ENCODE measurements at regions not wholly inside any gene's neighbourhood (a gene's known extent, or its start where the extent isn't known, plus 50 kb on each side); places are given as distances from the start of the nearest gene placed in this dataset.

DNA sequence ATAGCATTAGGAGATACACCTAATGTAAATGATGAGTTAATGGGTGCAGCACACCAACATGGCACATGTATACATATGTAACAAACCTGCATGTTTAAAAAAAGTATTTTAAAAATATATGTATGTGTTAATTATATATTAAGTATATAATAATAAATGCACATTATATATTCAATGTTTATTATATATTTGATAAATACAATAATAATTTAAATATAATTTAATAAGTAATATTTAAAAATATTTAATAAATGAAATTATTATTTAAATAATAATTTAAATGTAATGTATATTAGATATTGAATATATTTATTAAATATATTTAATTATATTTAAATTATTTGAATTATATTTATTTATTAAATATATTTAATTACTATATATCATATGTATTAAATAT is 661.3 kb upstream of the COBL start:
- TF ChIP-seq, protein P1, sequence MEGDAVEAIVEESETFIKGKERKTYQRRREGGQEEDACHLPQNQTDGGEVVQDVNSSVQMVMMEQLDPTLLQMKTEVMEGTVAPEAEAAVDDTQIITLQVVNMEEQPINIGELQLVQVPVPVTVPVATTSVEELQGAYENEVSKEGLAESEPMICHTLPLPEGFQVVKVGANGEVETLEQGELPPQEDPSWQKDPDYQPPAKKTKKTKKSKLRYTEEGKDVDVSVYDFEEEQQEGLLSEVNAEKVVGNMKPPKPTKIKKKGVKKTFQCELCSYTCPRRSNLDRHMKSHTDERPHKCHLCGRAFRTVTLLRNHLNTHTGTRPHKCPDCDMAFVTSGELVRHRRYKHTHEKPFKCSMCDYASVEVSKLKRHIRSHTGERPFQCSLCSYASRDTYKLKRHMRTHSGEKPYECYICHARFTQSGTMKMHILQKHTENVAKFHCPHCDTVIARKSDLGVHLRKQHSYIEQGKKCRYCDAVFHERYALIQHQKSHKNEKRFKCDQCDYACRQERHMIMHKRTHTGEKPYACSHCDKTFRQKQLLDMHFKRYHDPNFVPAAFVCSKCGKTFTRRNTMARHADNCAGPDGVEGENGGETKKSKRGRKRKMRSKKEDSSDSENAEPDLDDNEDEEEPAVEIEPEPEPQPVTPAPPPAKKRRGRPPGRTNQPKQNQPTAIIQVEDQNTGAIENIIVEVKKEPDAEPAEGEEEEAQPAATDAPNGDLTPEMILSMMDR (IDR thresholded peaks at IDR 0.05), result no peak
- TF ChIP-seq EZH2 (IDR thresholded peaks at IDR 0.05) (no peak), EZH2phosphoT487 (IDR thresholded peaks at IDR 0.05) (no peak)

Data from neural progenitor cell (in vitro differentiated cells).